HT-29 (cell line): ENCODE measurements at regions not wholly inside any gene's neighbourhood (a gene's known extent, or its start where the extent isn't known, plus 50 kb on each side); places are given as distances from the start of the nearest gene placed in this dataset.

Experiments used
- DNase-seq: peaks from one replicate; pipeline ENCODE4 v3.0.0-alpha.2; 2015; ENCODE audit warnings: low spot score

DNA sequence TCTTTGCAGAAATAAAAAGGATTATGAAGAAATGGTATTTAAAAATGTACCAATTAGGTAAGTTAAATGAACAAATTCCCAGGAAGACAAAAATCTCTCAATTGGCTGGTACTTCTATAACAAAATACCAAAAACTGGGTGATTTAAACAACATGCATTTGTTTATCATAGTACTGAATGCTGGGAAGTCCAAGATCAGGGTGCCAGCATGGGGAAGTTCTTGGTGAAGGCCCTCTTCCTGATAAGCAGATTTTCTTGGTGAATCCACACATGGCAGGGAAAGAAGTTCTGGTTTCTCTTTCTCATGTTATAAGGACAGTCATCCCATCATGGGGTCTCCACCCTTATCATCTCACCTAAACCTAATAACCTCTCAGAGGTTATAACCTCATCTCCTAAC is 271.6 kb upstream of the SETBP1 start:
- DNase-seq = no peak

GRCh38 chr18:44409515-44409914 is 271.2 kb upstream of the SETBP1 start:
- DNase-seq = no peak

- DNase-seq = no peak
Measured at GRCh38 chr18:44410740-44411139, 269.9 kb upstream of the SETBP1 start.

- no peak for DNase-seq
Measured at GRCh38 chr18:44411262-44411905, 269.3 kb upstream of the SETBP1 start.

GRCh38 chr18:44411976-44412375 is 268.7 kb upstream of the SETBP1 start:
- no peak for DNase-seq

DNA sequence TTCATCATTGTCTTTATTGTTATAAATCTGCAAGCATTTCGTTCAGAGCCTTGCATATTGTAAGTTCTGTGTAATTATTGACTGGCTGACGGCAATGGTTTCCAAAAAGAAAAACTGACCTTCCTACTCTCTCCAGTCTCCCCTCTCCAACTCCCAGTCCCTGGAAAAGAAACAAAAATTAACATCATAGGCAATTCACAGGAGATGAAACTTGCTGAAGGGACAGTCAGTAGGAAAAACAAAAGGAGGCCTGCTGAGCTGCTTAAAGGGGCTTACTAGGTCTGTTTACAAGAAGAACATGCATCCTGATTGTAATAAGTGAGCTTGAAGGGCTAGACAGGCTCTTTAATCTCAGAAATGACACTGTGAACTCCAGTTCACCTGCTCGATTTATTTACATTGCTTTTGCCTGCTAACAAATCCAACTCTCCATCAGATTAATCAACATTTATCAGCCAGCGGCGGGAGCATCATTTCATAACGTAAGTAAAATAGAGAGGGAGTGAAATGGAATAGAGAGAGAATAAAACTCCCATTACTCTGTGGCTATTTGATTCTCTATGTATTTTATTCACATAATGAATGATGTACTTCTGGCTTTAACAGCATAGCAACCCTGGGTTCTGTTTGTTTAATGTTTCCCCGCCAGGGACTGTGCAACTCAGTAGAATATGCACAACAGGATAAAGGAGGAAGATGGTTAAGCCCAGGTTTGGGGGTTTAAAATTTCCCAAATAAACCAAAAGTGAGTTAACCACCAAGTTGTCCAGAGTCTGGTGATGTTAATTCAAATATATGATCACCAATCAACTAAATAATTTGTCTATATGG is 256.7 kb upstream of the SETBP1 start:
- no peak for DNase-seq

DNA sequence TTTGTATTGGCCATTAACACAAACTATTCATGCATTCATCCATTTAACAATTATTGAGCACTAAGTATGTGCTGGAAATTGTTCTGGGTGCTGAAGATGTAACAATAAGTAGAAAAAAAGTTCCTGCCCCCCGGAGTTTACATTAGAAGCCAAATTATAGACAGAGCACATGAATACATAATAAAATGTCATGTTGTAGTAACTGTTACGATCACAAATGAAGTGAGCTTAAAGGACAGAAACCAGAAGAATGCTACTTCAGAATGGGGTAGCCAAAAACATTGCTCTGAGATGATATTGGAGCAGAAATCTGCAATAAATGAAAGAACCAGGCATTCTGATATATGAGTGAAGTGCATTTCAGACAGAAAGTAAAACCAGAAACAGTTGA is 256.0 kb upstream of the SETBP1 start:
- DNase-seq = no peak

DNA sequence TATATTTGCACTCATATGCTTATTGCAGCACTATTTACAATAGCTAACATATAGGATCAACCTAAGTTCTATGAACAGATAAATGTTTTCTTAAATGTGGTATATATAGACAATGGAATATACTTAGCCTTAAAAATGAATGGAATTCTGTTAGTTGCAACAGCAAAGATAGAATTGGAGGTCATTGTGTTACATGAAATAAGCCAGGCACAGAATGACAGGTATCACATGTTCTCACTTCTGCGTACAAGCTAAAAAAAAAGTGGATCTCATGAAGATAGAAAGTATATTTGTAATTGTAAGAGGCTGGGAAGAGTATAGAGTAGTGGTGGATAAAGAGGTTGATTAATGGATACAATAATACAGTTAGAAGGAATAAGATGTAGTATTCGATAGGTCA is 255.5 kb upstream of the SETBP1 start:
- no peak for DNase-seq

DNA sequence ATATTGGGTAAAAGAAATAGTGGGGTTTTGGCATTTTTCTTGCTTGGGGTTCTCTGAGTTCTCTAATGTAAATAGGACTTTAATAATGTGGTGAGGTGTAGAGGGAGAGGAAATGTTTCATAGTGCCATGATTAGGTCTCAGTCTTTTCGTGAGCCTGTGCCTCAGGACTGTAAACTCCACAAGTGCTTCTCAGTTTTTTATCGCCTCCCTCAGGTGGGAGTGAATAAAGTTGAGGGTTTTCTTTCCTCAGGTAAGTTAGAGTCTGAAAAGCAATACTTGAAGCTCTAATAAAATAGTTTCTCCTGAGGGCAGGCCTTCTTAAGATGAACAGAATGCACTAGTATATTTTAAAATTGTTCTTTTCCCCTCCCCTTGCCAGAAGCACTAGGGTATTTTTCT is 243.1 kb upstream of the SETBP1 start:
- DNase-seq = no peak

GRCh38 chr18:44450226-44450625 is 230.5 kb upstream of the SETBP1 start:
- no peak for DNase-seq

- no peak for DNase-seq
Measured at GRCh38 chr18:44452346-44452745, 228.3 kb upstream of the SETBP1 start.

DNA sequence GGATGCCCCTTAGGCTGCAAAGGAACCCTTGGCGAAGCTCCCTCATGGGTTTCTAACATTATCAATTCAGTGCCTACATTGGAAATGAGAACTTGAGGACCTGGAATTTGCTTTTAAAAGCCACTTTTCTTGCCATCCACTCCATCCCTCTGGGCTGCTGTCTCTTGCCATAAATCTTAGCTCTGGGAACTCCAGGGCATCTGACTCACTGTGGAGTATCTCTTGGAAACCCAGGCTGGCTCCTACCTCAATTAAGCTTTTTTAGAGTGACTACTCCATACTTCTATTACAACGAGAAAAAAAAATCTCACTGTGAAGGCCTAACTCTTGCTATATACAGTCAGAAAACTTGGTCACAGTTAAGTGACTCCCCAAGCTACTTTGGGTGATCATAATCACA is 227.2 kb upstream of the SETBP1 start:
- no peak for DNase-seq

DNA sequence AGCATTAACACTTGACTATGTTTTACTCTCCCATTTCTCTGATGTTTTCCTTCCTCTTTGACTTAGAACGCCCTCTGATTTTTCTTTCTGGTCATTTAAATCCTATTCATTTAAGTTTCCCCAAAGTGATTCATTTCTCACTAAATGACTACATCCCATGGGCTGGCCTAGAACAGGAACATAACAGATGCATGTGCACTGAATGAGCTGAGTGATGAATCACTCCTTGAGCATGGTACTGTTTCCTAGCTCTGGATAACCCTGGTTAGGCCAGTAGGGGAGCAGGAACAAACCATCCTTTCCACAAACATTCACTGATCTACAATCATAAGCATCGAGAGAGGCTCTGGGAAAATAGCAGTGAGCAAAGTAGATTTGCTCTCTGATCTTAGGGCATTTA is 221.9 kb upstream of the SETBP1 start:
- no peak for DNase-seq

DNA sequence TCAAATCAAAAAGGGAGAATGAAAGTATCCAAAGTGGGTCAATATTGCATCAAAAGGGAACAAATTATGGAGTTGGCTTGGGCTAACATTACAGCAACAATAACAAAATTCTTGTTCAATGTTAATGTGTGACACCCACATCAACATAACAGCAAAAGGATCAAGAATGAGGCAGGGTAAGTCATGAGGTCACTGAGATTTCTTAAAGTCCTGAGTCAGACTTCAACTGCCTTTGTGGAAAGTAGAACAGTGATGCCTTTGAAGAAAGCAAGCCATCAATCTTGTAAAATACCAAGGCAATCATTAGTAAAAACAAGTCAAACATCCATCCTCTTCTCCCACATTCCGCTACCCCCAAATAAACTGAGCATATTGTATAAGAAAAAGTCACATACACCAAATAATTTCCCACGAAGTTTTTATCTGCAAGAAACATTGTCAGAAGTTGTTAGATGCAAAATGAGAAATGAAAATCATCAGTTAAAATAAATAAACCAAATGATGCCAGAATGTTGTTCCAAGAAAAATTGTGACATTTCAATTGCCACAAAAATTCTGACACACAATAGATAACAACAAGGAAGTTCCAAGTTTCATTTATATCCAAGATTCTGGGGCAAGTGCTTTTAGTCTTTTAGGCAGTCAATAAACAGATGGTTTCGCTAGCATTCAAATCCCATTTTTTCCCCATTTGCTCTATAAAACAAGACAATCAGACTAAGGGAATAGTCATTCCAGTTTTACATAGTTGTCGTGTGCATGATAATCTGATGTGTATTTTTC is 216.1 kb upstream of the SETBP1 start:
- DNase-seq = no peak

DNA sequence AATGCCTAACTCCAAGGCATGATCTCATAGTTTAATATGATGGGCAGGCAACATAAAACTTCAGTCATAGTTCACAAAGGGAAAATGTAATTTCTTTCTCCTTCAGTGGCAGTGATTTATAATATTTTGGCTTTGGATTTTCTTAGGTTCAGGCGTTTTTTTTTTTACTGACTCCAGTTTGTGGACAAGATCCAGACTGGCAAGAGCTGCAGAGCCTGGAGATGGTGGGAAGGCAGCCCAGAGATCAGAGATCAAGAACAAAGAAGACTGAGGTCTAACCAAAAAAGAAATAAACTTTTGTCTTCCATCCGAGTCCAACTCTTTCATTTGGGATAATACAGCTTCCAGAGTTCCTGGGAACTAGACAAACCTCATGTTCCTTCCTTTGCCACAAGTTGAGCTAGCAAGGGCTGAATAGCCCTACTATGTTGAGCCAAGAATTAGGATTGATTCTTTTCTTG is 215.3 kb upstream of the SETBP1 start:
- no peak for DNase-seq

DNA sequence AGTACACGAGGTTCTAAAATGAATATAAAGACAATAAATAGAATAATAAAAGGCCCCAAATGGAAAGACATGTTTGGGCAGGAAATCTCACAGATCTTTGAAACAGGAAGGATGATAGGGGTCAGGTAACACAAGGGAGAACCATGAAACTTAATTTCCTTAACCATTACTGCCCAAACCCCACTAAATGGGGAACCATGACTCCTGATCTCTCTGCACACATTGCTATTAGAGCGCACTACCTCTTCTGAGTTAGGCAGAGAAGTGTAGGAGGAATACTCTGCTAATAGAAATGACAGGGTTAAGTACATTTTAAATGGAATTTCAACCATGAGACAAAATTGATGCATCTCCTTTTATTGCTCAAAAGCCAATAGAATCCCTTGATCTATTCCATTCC is 213.7 kb upstream of the SETBP1 start:
- DNase-seq = no peak

DNA sequence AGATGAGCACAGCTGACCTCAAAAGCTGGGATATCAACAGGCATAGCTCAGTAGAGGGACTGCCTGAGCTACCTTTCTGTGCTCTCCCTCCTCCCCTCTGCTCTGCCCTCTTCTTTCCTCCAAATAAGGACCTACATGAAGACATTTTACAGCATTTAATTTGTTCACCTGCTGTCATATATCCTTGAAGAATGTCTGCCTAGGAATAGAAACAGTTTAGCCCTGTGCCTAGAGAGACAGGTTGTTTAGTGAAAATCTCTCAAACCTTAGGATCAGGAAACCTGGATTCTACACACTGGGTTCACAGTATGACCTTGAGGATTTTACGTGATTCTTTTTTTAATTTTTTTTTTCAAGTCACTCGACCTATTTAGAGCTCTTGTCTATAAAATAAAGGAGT is 213.0 kb upstream of the SETBP1 start:
- no peak for DNase-seq

DNA sequence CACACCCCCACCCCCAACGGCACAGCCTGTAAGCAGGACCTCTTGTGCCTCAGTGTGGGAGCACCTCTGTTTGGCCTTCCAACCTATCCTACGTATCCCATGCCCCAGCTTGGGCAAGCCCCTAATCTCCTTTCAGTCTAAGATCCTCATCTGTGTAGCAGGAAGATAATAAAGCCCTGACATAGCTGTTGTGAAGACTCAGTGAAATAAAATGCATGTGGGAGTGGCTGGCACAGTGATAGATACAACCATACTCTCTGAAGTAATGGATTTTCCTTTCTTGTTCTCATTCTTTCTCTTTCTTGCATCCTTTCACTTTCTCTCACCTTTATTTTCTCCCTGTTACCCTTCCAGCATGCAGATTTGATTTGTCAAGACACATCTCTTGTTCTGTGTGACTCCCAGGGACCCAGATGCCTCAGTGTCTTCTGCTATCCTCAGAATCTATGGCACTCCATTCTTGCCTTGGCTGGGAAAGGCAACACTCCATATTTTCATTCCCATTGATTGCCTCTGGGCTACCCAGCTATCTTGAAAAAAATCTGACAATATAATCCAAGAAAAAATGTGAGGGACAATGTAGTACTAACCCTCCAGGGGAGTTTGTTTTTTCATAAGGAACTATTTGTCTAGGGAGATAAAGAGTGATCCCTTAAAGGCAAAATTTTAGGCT is 207.2 kb upstream of the SETBP1 start:
- DNase-seq = no peak

DNA sequence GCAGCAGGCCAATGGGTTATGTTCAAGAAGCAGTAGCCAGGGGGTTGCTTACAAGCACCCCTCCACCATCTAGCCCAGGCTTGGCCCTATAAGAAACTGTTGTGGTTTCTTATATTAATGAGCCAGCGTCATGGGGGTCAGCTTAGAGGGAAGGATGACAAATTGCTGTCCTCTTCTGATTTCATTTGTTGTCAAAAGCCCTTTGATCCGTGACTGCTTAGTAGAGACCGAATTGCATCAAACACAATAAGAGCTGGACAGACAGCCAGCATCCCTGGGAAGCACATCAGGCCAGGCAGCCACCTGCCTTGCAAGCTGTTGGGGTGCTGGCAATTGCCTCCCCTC is 206.6 kb upstream of the SETBP1 start:
- DNase-seq = no peak

- no peak for DNase-seq
Measured at GRCh38 chr18:44474591-44474990, 206.1 kb upstream of the SETBP1 start.

DNA sequence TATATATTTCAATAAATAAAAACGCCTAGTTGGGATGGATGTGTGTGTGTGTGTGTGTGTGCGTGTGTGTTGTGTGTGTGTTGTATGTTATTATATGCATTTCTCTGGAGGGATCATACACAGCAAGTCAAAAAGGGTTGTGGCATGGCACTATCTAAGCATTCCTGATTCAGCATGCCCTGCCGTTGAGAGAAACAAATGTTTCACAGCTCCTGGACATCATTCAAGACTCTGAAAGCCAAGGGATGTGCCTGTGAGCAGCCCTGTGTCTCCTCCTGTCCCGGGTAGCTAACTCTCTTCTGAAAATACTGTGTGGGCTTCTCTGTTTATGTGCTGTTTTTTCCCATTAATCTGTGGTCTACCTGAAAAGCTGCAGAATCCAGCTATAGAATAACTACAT is 197.9 kb upstream of the SETBP1 start:
- no peak for DNase-seq

GRCh38 chr18:44495151-44495550 is 185.5 kb upstream of the SETBP1 start:
- no peak for DNase-seq
